ENCODE measurements at regions not wholly inside any gene's neighbourhood (a gene's known extent, or its start where the extent isn't known, plus 50 kb on each side); places are given as distances from the start of the nearest gene placed in this dataset.
"Not testable (repeated sequence)": the region's sequence is repeated elsewhere in the genome, so short reads cannot be mapped to it uniquely, and the experiment has no call there.

DNA sequence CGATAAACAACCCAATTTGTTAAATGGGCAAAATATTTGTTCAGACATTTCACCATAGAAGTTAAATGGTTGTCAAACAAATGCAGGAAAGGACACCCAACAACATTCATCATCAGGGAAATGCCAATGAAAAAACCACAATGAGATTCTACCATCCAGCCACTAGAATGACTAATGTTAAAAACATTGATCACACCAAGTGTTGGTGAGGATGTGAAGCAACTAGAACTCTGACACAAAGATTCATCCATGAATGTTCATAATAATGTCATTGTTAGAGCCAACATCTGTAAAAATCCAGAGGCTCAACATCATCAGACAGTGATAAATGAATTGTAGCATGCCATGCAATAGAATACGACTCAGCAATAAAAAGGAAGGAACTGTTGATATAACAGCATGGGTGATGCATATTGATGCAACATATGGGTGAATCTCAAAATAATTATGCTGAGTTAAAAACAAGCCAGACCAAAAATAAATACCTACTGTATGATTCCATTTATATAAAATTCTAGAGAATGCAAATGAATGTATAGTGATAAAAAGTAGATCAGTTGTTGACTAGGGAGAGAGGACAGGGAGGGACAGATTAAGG is 55.9 kb upstream of the UNC5A start:
- TF ChIP-seq, protein P1, sequence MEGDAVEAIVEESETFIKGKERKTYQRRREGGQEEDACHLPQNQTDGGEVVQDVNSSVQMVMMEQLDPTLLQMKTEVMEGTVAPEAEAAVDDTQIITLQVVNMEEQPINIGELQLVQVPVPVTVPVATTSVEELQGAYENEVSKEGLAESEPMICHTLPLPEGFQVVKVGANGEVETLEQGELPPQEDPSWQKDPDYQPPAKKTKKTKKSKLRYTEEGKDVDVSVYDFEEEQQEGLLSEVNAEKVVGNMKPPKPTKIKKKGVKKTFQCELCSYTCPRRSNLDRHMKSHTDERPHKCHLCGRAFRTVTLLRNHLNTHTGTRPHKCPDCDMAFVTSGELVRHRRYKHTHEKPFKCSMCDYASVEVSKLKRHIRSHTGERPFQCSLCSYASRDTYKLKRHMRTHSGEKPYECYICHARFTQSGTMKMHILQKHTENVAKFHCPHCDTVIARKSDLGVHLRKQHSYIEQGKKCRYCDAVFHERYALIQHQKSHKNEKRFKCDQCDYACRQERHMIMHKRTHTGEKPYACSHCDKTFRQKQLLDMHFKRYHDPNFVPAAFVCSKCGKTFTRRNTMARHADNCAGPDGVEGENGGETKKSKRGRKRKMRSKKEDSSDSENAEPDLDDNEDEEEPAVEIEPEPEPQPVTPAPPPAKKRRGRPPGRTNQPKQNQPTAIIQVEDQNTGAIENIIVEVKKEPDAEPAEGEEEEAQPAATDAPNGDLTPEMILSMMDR (IDR thresholded peaks at IDR 0.05; ENCODE audit: extremely low read depth, missing control alignments), result no peak
- no peak for DNase-seq (ENCODE audit: low spot score)

- DNase-seq (ENCODE audit: low spot score), result not testable (repeated sequence)
Observed at GRCh38 chr5:176755593-176755992, 54.8 kb upstream of the UNC5A start.

- DNase-seq (ENCODE audit: low spot score), result not testable (repeated sequence)
Observed at GRCh38 chr5:176757569-176757968, 52.8 kb upstream of the UNC5A start.
